ENCODE measurements at regions not wholly inside any gene's neighbourhood (a gene's known extent, or its start where the extent isn't known, plus 50 kb on each side); places are given as distances from the start of the nearest gene placed in this dataset.

GRCh38 chr10:29395409-29395808 is 106.5 kb downstream of the LYZL1 start:
- TF ChIP-seq CTCF (IDR thresholded peaks at IDR 0.05) (no peak), POLR2A (IDR thresholded peaks at IDR 0.05) (no peak)

All from ovary (tissue), 3 donors.